AG04449 (cell line): ENCODE measurements at regions not wholly inside any gene's neighbourhood (a gene's known extent, or its start where the extent isn't known, plus 50 kb on each side); places are given as distances from the start of the nearest gene placed in this dataset.

Source experiments
- CTCF ChIA-PET: fragments of 350-600 bp; formaldehyde crosslinking; extraction: SDS; loops from one replicate; lab custom pipeline; 2021; ENCODE audit warnings: antibody characterized with exemption; lab: Yijun Ruan, JAX
- POLR2A ChIA-PET: fragments of 400-600, 350-600 bp; formaldehyde crosslinking; extraction: SDS; loops from one replicate; lab custom pipeline; 2020; ENCODE audit warnings: antibody characterized with exemption, inconsistent platforms; lab: Yijun Ruan, JAX
- DNase-seq: peaks from one replicate; pipeline ENCODE4 v3.0.0-alpha.2; 2010; ENCODE audit warnings: low read depth, low spot score
- H3K4me3 ChIP-seq: 2 replicates; pipeline ENCODE4 v1.5.1; 2011; ENCODE audit warnings: low read depth, mild to moderate bottlenecking, control low read depth, low read length
- CTCF ChIP-seq: IDR thresholded peaks from one replicate; pipeline ENCODE4 v1.5.1; 2011; ENCODE audit warnings: mild to moderate bottlenecking, moderate library complexity, low read length, control low read depth, inconsistent platforms; ENCODE audit not compliant: insufficient read depth; ENCODE audit errors: missing control alignments

- ChIA-PET CTCF (no interaction called here), POLR2A (no interaction called here)
- no peak overlapping the region for H3K4me3 ChIP-seq
- TF ChIP-seq CTCF, result no peak
- DNase-seq, result no peak
These were observed 940.4 kb upstream of the SLC10A2 start for GRCh38 chr13:104006625-104007075.

GRCh38 chr13:104004572-104004971 is 938.4 kb upstream of the SLC10A2 start:
- CTCF ChIA-PET, result no interaction called here
- TF ChIP-seq CTCF, result no peak
- no peak overlapping the region for H3K4me3 ChIP-seq
- DNase-seq, result no peak
- POLR2A ChIA-PET, result interaction anchor here (0.6 kb wide), 1 partner anchor 574 kb away, joined by 3 read pairs; no protein-coding TSS in a partner anchor

GRCh38 chr13:104002216-104002615 is 936.0 kb upstream of the SLC10A2 start:
- POLR2A ChIA-PET, result no interaction called here
- no peak overlapping the region for H3K4me3 ChIP-seq
- no peak for TF ChIP-seq CTCF
- no peak for DNase-seq
- CTCF ChIA-PET, result no interaction called here

GRCh38 chr13:104001766-104002165 is 935.5 kb upstream of the SLC10A2 start:
- TF ChIP-seq CTCF, result no peak
- no peak overlapping the region for H3K4me3 ChIP-seq
- no peak for DNase-seq
- CTCF ChIA-PET, result no interaction called here
- POLR2A ChIA-PET, result no interaction called here

- DNase-seq, result no peak
- POLR2A ChIA-PET, result no interaction called here
- CTCF ChIA-PET, result no interaction called here
- no peak overlapping the region for H3K4me3 ChIP-seq
- TF ChIP-seq CTCF, result no peak
These were observed 930.5 kb upstream of the SLC10A2 start for GRCh38 chr13:103996733-103997132.

- ChIA-PET CTCF (no interaction called here), POLR2A (no interaction called here)
- no peak overlapping the region for H3K4me3 ChIP-seq
- no peak for DNase-seq
- TF ChIP-seq CTCF, result no peak
These were observed 917.7 kb upstream of the SLC10A2 start for GRCh38 chr13:103983948-103984347.
